ENCODE measurements at regions not wholly inside any gene's neighbourhood (a gene's known extent, or its start where the extent isn't known, plus 50 kb on each side); places are given as distances from the start of the nearest gene placed in this dataset.
A peak's percentile ranks its signal among the peaks of the same experiment; 100 is the strongest.

GRCh38 chr16:66115373-66115772, 251.1 kb upstream of the CDH5 start:
- TF ChIP-seq, protein P1, sequence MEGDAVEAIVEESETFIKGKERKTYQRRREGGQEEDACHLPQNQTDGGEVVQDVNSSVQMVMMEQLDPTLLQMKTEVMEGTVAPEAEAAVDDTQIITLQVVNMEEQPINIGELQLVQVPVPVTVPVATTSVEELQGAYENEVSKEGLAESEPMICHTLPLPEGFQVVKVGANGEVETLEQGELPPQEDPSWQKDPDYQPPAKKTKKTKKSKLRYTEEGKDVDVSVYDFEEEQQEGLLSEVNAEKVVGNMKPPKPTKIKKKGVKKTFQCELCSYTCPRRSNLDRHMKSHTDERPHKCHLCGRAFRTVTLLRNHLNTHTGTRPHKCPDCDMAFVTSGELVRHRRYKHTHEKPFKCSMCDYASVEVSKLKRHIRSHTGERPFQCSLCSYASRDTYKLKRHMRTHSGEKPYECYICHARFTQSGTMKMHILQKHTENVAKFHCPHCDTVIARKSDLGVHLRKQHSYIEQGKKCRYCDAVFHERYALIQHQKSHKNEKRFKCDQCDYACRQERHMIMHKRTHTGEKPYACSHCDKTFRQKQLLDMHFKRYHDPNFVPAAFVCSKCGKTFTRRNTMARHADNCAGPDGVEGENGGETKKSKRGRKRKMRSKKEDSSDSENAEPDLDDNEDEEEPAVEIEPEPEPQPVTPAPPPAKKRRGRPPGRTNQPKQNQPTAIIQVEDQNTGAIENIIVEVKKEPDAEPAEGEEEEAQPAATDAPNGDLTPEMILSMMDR (IDR thresholded peaks at IDR 0.05; ENCODE audit: poor library complexity, severe bottlenecking), result no peak

GRCh38 chr16:66113223-66113622, 253.3 kb upstream of the CDH5 start:
- TF ChIP-seq, protein P1 (IDR thresholded peaks at IDR 0.05; ENCODE audit: poor library complexity, severe bottlenecking), result no peak
- Histone ChIP-seq H3K4me1 (ENCODE audit: insufficient read depth, poor library complexity, severe bottlenecking) (no peaks in the 10 kb centered on the region), H3K9me3 (ENCODE audit: severe bottlenecking) (no peaks in the 10 kb centered on the region), H3K27me3 (ENCODE audit: insufficient read depth, poor library complexity, severe bottlenecking) (no peaks in the 10 kb centered on the region), H3K4me3 (ENCODE audit: severe bottlenecking) (no peak overlapping the region), H3K36me3 (ENCODE audit: low read depth) (no peaks in the 10 kb centered on the region), H3K27ac (ENCODE audit: poor library complexity, severe bottlenecking) (no peak overlapping the region)
- DNase-seq (ENCODE audit: low spot score), result no peak
- ATAC-seq (ENCODE audit: low read depth), result no peak

More at GRCh38 chr16:66115373-66115772, 251.1 kb upstream of the CDH5 start:
- H3K36me3 ChIP-seq (ENCODE audit: low read depth), result no peaks in the 10 kb centered on the region
- DNase-seq (ENCODE audit: low spot score) (no peak), ATAC-seq (ENCODE audit: low read depth) (no peak)
- H3K27me3 ChIP-seq (ENCODE audit: insufficient read depth, poor library complexity, severe bottlenecking), result no peaks in the 10 kb centered on the region
- no peaks in the 10 kb centered on the region for H3K4me1 ChIP-seq (ENCODE audit: insufficient read depth, poor library complexity, severe bottlenecking)
- H3K9me3 ChIP-seq (ENCODE audit: severe bottlenecking), result no peaks in the 10 kb centered on the region
- H3K4me3 ChIP-seq (ENCODE audit: severe bottlenecking), result no peak overlapping the region
- no peak overlapping the region for H3K27ac ChIP-seq (ENCODE audit: poor library complexity, severe bottlenecking)

- TF ChIP-seq, protein P1 (IDR thresholded peaks at IDR 0.05; ENCODE audit: poor library complexity, severe bottlenecking), result no peak
- no peak for ATAC-seq (ENCODE audit: low read depth)
- peaks cover 10% of the 10 kb centered on the region for H3K4me1 ChIP-seq (ENCODE audit: insufficient read depth, poor library complexity, severe bottlenecking)
- no peaks in the 10 kb centered on the region for H3K27me3 ChIP-seq (ENCODE audit: insufficient read depth, poor library complexity, severe bottlenecking)
- DNase-seq (ENCODE audit: low spot score), result no peak
- H3K9me3 ChIP-seq (ENCODE audit: severe bottlenecking), result no peaks in the 10 kb centered on the region
- H3K27ac ChIP-seq (ENCODE audit: poor library complexity, severe bottlenecking), result no peak overlapping the region
- no peak overlapping the region for H3K4me3 ChIP-seq (ENCODE audit: severe bottlenecking)
- no peaks in the 10 kb centered on the region for H3K36me3 ChIP-seq (ENCODE audit: low read depth)
Measured at GRCh38 chr16:66109677-66110076, 256.8 kb upstream of the CDH5 start.

DNA sequence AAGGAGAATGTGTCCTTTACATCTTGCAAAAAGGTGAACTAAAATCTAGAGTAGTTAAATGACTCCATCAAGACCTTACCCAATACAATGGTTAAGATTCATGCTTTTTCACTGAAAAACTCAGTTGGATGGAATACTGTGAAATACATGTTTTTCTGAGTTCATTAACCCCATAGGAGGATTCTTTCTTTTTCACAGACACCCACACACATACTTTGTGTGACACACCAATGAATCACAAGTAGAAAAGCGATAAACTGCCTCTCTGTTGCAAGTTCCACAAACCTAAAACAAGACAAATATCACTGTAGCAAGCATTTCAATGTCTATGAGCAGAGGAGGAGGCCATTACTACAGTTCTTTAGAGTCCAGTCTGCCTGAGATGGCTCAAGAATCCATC, 258.8 kb upstream of the CDH5 start:
- no peak overlapping the region for H3K27ac ChIP-seq (ENCODE audit: poor library complexity, severe bottlenecking)
- peaks cover 10% of the 10 kb centered on the region for H3K4me1 ChIP-seq (ENCODE audit: insufficient read depth, poor library complexity, severe bottlenecking)
- TF ChIP-seq, protein P1 (IDR thresholded peaks at IDR 0.05; ENCODE audit: poor library complexity, severe bottlenecking), result no peak
- no peaks in the 10 kb centered on the region for H3K9me3 ChIP-seq (ENCODE audit: severe bottlenecking)
- DNase-seq (ENCODE audit: low spot score) (no peak), ATAC-seq (ENCODE audit: low read depth) (peak; percentile 63)
- no peaks in the 10 kb centered on the region for H3K27me3 ChIP-seq (ENCODE audit: insufficient read depth, poor library complexity, severe bottlenecking)
- H3K36me3 ChIP-seq (ENCODE audit: low read depth), result no peaks in the 10 kb centered on the region
- no peak overlapping the region for H3K4me3 ChIP-seq (ENCODE audit: severe bottlenecking)

DNA sequence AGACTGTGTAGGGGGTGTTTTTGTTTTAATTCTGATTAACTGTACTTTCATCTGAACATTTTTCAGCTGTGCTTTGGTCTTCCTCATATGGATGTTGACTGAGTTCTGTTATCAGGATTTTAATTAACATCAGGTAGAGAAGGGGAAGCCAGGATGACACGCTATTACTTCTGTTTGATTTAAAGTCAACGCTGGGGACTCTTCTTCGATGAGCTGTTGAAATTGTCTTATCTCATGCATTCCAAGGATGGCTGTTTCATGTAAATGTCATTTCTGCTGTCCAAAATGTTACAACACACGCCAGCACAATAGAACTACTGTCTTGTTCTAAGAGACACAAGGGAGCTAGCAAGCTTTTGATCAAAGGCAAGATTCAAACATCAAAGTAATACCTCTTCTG, 263.3 kb upstream of the CDH5 start:
- no peak overlapping the region for H3K27ac ChIP-seq (ENCODE audit: poor library complexity, severe bottlenecking)
- no peak overlapping the region for H3K4me3 ChIP-seq (ENCODE audit: severe bottlenecking)
- ATAC-seq (ENCODE audit: low read depth), result no peak
- no peaks in the 10 kb centered on the region for H3K27me3 ChIP-seq (ENCODE audit: insufficient read depth, poor library complexity, severe bottlenecking)
- H3K36me3 ChIP-seq (ENCODE audit: low read depth), result no peaks in the 10 kb centered on the region
- no peaks in the 10 kb centered on the region for H3K9me3 ChIP-seq (ENCODE audit: severe bottlenecking)
- no peak for DNase-seq (ENCODE audit: low spot score)
- TF ChIP-seq, protein P1 (IDR thresholded peaks at IDR 0.05; ENCODE audit: poor library complexity, severe bottlenecking), result no peak
- H3K4me1 ChIP-seq (ENCODE audit: insufficient read depth, poor library complexity, severe bottlenecking), result peaks cover 10% of the 10 kb centered on the region
